IPS-15b (cell line): ENCODE measurements at regions not wholly inside any gene's neighbourhood (a gene's known extent, or its start where the extent isn't known, plus 50 kb on each side); places are given as distances from the start of the nearest gene placed in this dataset.
"Not testable (repeated sequence)": the region's sequence is repeated elsewhere in the genome, so short reads cannot be mapped to it uniquely, and the experiment has no call there.

Source experiments
- H3K27me3 ChIP-seq: one replicate; pipeline ENCODE4 v1.6.1; 2013; ENCODE audit warnings: low read length; ENCODE audit not compliant: control insufficient read depth, insufficient read depth
- H3K36me3 ChIP-seq: one replicate; pipeline ENCODE4 v1.6.1; 2013; ENCODE audit warnings: low read length; ENCODE audit not compliant: control insufficient read depth, insufficient read depth
- H3K4me1 ChIP-seq: one replicate; pipeline ENCODE4 v1.6.1; 2013; ENCODE audit warnings: mild to moderate bottlenecking, low read length; ENCODE audit not compliant: control insufficient read depth, insufficient read depth
- H3K4me3 ChIP-seq: one replicate; pipeline ENCODE4 v1.5.1; 2013; ENCODE audit warnings: low read depth, low read length
- H3K9ac ChIP-seq: one replicate; pipeline ENCODE4 v1.6.1; 2013; ENCODE audit warnings: low read depth, mild to moderate bottlenecking, low read length
- H3K9me3 ChIP-seq: one replicate; pipeline ENCODE4 v1.6.1; 2013; ENCODE audit warnings: mild to moderate bottlenecking, low read length; ENCODE audit not compliant: control insufficient read depth, insufficient read depth

- no peaks in the 10 kb centered on the region for H3K36me3 ChIP-seq
- no peaks in the 10 kb centered on the region for H3K9me3 ChIP-seq
- H3K9ac ChIP-seq: no peak overlapping the region
- peaks cover 5% of the 10 kb centered on the region for H3K4me1 ChIP-seq
- no peak overlapping the region for H3K4me3 ChIP-seq
- H3K27me3 ChIP-seq: no peaks in the 10 kb centered on the region
Observed at GRCh38 chr17:31605761-31606160, 214.3 kb downstream of the RAB11FIP4 start.

- H3K9me3 ChIP-seq: no peaks in the 10 kb centered on the region
- no peaks in the 10 kb centered on the region for H3K4me1 ChIP-seq
- no peak overlapping the region for H3K9ac ChIP-seq
- no peaks in the 10 kb centered on the region for H3K36me3 ChIP-seq
- H3K4me3 ChIP-seq: no peak overlapping the region
- H3K27me3 ChIP-seq: no peaks in the 10 kb centered on the region
Observed at GRCh38 chr17:31604936-31605335, 213.5 kb downstream of the RAB11FIP4 start.

GRCh38 chr17:31600144-31600543, 208.7 kb downstream of the RAB11FIP4 start:
- H3K4me1 ChIP-seq, H3K9me3 ChIP-seq, H3K27me3 ChIP-seq, H3K9ac ChIP-seq, H3K4me3 ChIP-seq, H3K36me3 ChIP-seq: not testable (repeated sequence)

- H3K36me3 ChIP-seq: no peaks in the 10 kb centered on the region
- no peaks in the 10 kb centered on the region for H3K9me3 ChIP-seq
- no peaks in the 10 kb centered on the region for H3K27me3 ChIP-seq
- H3K4me1 ChIP-seq: peaks cover 3% of the 10 kb centered on the region
- no peak overlapping the region for H3K9ac ChIP-seq
- H3K4me3 ChIP-seq: no peak overlapping the region
Observed at GRCh38 chr17:31598921-31599571, 207.6 kb downstream of the RAB11FIP4 start.

GRCh38 chr17:31598399-31598782, 206.9 kb downstream of the RAB11FIP4 start:
- H3K27me3 ChIP-seq: no peaks in the 10 kb centered on the region
- peaks cover 3% of the 10 kb centered on the region for H3K4me1 ChIP-seq
- no peak overlapping the region for H3K9ac ChIP-seq
- no peak overlapping the region for H3K4me3 ChIP-seq
- H3K9me3 ChIP-seq: no peaks in the 10 kb centered on the region
- H3K36me3 ChIP-seq: no peaks in the 10 kb centered on the region

GRCh38 chr17:31597646-31598398, 206.3 kb downstream of the RAB11FIP4 start:
- H3K9me3 ChIP-seq: no peaks in the 10 kb centered on the region
- H3K27me3 ChIP-seq: no peaks in the 10 kb centered on the region
- no peak overlapping the region for H3K9ac ChIP-seq
- peaks cover 3% of the 10 kb centered on the region for H3K4me1 ChIP-seq
- H3K36me3 ChIP-seq: no peaks in the 10 kb centered on the region
- H3K4me3 ChIP-seq: no peak overlapping the region

GRCh38 chr17:31596382-31597323, 205.2 kb downstream of the RAB11FIP4 start:
- no peak overlapping the region for H3K4me3 ChIP-seq
- no peaks in the 10 kb centered on the region for H3K9me3 ChIP-seq
- no peaks in the 10 kb centered on the region for H3K27me3 ChIP-seq
- H3K4me1 ChIP-seq: peaks cover 3% of the 10 kb centered on the region
- no peak overlapping the region for H3K9ac ChIP-seq
- no peaks in the 10 kb centered on the region for H3K36me3 ChIP-seq

- Histone ChIP-seq H3K4me3 (no peak overlapping the region), H3K9ac (no peak overlapping the region), H3K4me1 (peaks cover 3% of the 10 kb centered on the region)
Observed at GRCh38 chr17:31595666-31596381, 204.3 kb downstream of the RAB11FIP4 start.

GRCh38 chr17:31595076-31595475, 203.6 kb downstream of the RAB11FIP4 start:
- Histone ChIP-seq H3K36me3 (no peaks in the 10 kb centered on the region), H3K27me3 (no peaks in the 10 kb centered on the region), H3K4me1 (peaks cover 3% of the 10 kb centered on the region), H3K9ac (no peak overlapping the region), H3K9me3 (no peaks in the 10 kb centered on the region), H3K4me3 (no peak overlapping the region)

More at GRCh38 chr17:31595666-31596381, 204.3 kb downstream of the RAB11FIP4 start:
- Histone ChIP-seq H3K9me3 (no peaks in the 10 kb centered on the region), H3K27me3 (no peaks in the 10 kb centered on the region), H3K36me3 (no peaks in the 10 kb centered on the region)

- H3K27me3 ChIP-seq: no peaks in the 10 kb centered on the region
- H3K9me3 ChIP-seq: no peaks in the 10 kb centered on the region
- H3K4me3 ChIP-seq: no peak overlapping the region
- no peak overlapping the region for H3K9ac ChIP-seq
- peaks cover 3% of the 10 kb centered on the region for H3K4me1 ChIP-seq
- no peaks in the 10 kb centered on the region for H3K36me3 ChIP-seq
Observed at GRCh38 chr17:31594416-31594815, 202.9 kb downstream of the RAB11FIP4 start.

- peaks cover 3% of the 10 kb centered on the region for H3K4me1 ChIP-seq
- H3K9me3 ChIP-seq: no peaks in the 10 kb centered on the region
- no peak overlapping the region for H3K9ac ChIP-seq
Observed at GRCh38 chr17:31593806-31594205, 202.3 kb downstream of the RAB11FIP4 start.

More at GRCh38 chr17:31593806-31594205, 202.3 kb downstream of the RAB11FIP4 start:
- H3K4me3 ChIP-seq: no peak overlapping the region
- H3K27me3 ChIP-seq: no peaks in the 10 kb centered on the region
- no peaks in the 10 kb centered on the region for H3K36me3 ChIP-seq
